GM19372 (cell line): ENCODE measurements at regions not wholly inside any gene's neighbourhood (a gene's known extent, or its start where the extent isn't known, plus 50 kb on each side); places are given as distances from the start of the nearest gene placed in this dataset.
"Not testable (repeated sequence)": the region's sequence is repeated elsewhere in the genome, so short reads cannot be mapped to it uniquely, and the experiment has no call there.

ENCODE experiments used
- ATAC-seq: cut with Tn5 transposase; IDR thresholded peaks from one replicate; pipeline ENCODE4 v1.9.1; 2021; ENCODE audit warnings: mild to moderate bottlenecking, low read depth, moderate library complexity; ENCODE audit not compliant: unreplicated experiment

GRCh38 chr21:31418377-31419001 lies 74.4 kb upstream of the TIAM1 start:
- ATAC-seq = no peak

GRCh38 chr21:31417214-31417613 lies 73.2 kb upstream of the TIAM1 start:
- not testable (repeated sequence) for ATAC-seq

GRCh38 chr21:31416465-31416864 lies 72.4 kb upstream of the TIAM1 start:
- no peak for ATAC-seq

- no peak for ATAC-seq
Observed at GRCh38 chr21:31414263-31415000, 70.4 kb upstream of the TIAM1 start.

- ATAC-seq = no peak
Observed at GRCh38 chr21:31413698-31414097, 69.6 kb upstream of the TIAM1 start.

- ATAC-seq = no peak
Observed at GRCh38 chr21:31410499-31411131, 66.6 kb upstream of the TIAM1 start.

GRCh38 chr21:31409831-31410487 lies 65.9 kb upstream of the TIAM1 start:
- ATAC-seq = no peak

GRCh38 chr21:31408301-31409088 lies 64.4 kb upstream of the TIAM1 start:
- ATAC-seq = no peak

GRCh38 chr21:31406510-31406909 lies 62.4 kb upstream of the TIAM1 start:
- ATAC-seq = no peak

- ATAC-seq = no peak
Observed at GRCh38 chr21:31405604-31406003, 61.5 kb upstream of the TIAM1 start.

GRCh38 chr21:31403596-31404333 lies 59.7 kb upstream of the TIAM1 start:
- ATAC-seq = no peak

GRCh38 chr21:31399591-31399990 lies 55.5 kb upstream of the TIAM1 start:
- no peak for ATAC-seq

- no peak for ATAC-seq
Observed at GRCh38 chr21:31398574-31398973, 54.5 kb upstream of the TIAM1 start.

- no peak for ATAC-seq
Observed at GRCh38 chr21:31397939-31398338, 53.9 kb upstream of the TIAM1 start.

GRCh38 chr21:31397515-31397926 lies 53.5 kb upstream of the TIAM1 start:
- ATAC-seq = no peak

- no peak for ATAC-seq
Observed at GRCh38 chr21:31397030-31397429, 53.0 kb upstream of the TIAM1 start.

- no peak for ATAC-seq
Observed at GRCh38 chr21:31396399-31396798, 52.3 kb upstream of the TIAM1 start.

- no peak for ATAC-seq
Observed at GRCh38 chr21:31395791-31396190, 51.7 kb upstream of the TIAM1 start.

- no peak for ATAC-seq
Observed at GRCh38 chr21:31395268-31395667, 51.2 kb upstream of the TIAM1 start.

GRCh38 chr21:31394309-31394708 lies 50.2 kb upstream of the TIAM1 start:
- ATAC-seq = no peak
